ENCODE measurements at regions not wholly inside any gene's neighbourhood (a gene's known extent, or its start where the extent isn't known, plus 50 kb on each side); places are given as distances from the start of the nearest gene placed in this dataset.

DNA sequence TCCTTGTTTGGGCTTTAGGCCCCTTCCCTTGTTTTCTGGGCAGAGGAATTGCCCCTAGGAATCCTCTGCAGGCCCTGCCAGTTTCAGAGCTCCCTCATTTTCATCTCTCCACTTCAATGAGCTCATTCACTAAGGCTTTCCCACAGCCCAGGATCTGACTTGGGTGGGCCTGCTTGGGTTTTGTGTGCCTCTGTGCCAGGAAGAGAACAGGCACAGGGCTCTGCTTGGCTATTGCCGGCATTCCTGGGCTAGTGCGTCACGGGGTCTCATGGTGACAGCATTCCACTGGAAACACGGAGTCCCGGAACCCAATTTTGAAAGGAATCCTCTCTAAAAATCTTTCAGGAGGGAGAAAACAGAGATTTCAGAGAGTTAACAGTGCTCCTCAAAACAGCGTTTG, 150.5 kb downstream of the VCX3A start:
- TF ChIP-seq, protein P1, sequence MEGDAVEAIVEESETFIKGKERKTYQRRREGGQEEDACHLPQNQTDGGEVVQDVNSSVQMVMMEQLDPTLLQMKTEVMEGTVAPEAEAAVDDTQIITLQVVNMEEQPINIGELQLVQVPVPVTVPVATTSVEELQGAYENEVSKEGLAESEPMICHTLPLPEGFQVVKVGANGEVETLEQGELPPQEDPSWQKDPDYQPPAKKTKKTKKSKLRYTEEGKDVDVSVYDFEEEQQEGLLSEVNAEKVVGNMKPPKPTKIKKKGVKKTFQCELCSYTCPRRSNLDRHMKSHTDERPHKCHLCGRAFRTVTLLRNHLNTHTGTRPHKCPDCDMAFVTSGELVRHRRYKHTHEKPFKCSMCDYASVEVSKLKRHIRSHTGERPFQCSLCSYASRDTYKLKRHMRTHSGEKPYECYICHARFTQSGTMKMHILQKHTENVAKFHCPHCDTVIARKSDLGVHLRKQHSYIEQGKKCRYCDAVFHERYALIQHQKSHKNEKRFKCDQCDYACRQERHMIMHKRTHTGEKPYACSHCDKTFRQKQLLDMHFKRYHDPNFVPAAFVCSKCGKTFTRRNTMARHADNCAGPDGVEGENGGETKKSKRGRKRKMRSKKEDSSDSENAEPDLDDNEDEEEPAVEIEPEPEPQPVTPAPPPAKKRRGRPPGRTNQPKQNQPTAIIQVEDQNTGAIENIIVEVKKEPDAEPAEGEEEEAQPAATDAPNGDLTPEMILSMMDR (IDR thresholded peaks at IDR 0.05; ENCODE audit: low read depth, low read length, missing input control), result no peak
- TF ChIP-seq, protein P2, sequence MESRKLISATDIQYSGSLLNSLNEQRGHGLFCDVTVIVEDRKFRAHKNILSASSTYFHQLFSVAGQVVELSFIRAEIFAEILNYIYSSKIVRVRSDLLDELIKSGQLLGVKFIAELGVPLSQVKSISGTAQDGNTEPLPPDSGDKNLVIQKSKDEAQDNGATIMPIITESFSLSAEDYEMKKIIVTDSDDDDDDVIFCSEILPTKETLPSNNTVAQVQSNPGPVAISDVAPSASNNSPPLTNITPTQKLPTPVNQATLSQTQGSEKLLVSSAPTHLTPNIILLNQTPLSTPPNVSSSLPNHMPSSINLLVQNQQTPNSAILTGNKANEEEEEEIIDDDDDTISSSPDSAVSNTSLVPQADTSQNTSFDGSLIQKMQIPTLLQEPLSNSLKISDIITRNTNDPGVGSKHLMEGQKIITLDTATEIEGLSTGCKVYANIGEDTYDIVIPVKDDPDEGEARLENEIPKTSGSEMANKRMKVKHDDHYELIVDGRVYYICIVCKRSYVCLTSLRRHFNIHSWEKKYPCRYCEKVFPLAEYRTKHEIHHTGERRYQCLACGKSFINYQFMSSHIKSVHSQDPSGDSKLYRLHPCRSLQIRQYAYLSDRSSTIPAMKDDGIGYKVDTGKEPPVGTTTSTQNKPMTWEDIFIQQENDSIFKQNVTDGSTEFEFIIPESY (IDR thresholded peaks at IDR 0.05), result no peak
- no peak for TF ChIP-seq SP1 (IDR thresholded peaks at IDR 0.05)
- TF ChIP-seq RAD21 (IDR thresholded peaks at IDR 0.05), result no peak
- no peak for TF ChIP-seq TAF1 (conservative IDR thresholded peaks at IDR 0.05)
- no peak for TF ChIP-seq GABPA (IDR thresholded peaks at IDR 0.05 in 1 of 2, conservative IDR thresholded peaks at IDR 0.05 in 1 of 2)
